Ascending aorta (tissue), 2 donors: ENCODE measurements at regions not wholly inside any gene's neighbourhood (a gene's known extent, or its start where the extent isn't known, plus 50 kb on each side); places are given as distances from the start of the nearest gene placed in this dataset.

Experiments used
- DNase-seq, 2 donors: peaks; one replicate each; pipeline ENCODE4 v3.0.0-alpha.2; 2019; ENCODE audit warnings: low spot score in 2 of 2
- H3K27ac ChIP-seq, 2 donors: fragments of 200-600 bp; sonication (generic); one replicate each; pipeline ENCODE4 v1.5.1; 2016 to 2017; ENCODE audit warnings: mild to moderate bottlenecking in 1 of 2
- H3K27me3 ChIP-seq: fragments of 200-600 bp; sonication (generic); one replicate; pipeline ENCODE4 v1.5.1; 2017
- H3K36me3 ChIP-seq, 2 donors: fragments of 200-600 bp; sonication (generic); one replicate each; pipeline ENCODE4 v1.5.1; 2016
- H3K4me1 ChIP-seq, 2 donors: fragments of 200-600 bp; sonication (generic); one replicate each; pipeline ENCODE4 v1.5.1; 2016 to 2017; ENCODE audit warnings: mild to moderate bottlenecking in 1 of 2
- H3K4me3 ChIP-seq, 2 donors: fragments of 200-600 bp; sonication (generic); one replicate each; pipeline ENCODE4 v1.5.1; 2016 to 2017; ENCODE audit warnings: mild to moderate bottlenecking in 1 of 2
- H3K9me3 ChIP-seq, 2 donors: fragments of 200-600 bp; sonication (generic); one replicate each; pipeline ENCODE4 v1.5.1; 2016
- intact Hi-C: fragments of 100-400 bp; cut with DNase I; formaldehyde crosslinking; loops from one replicate; pipeline ENCODE4 v1.15.1; 2023
- TF ChIP-seq, protein P1 (sequence below), 3 experiments: fragments of 200-600 bp in 2 of 3; fragments of 450-650 bp in 1 of 3; sonication (generic) in 2 of 3; IDR thresholded peaks; one replicate each; pipeline ENCODE4 v1.5.1; 2016 to 2019; ENCODE audit warnings: antibody characterized with exemption in 3 of 3, mild to moderate bottlenecking in 1 of 3, moderate library complexity in 1 of 3

DNA sequence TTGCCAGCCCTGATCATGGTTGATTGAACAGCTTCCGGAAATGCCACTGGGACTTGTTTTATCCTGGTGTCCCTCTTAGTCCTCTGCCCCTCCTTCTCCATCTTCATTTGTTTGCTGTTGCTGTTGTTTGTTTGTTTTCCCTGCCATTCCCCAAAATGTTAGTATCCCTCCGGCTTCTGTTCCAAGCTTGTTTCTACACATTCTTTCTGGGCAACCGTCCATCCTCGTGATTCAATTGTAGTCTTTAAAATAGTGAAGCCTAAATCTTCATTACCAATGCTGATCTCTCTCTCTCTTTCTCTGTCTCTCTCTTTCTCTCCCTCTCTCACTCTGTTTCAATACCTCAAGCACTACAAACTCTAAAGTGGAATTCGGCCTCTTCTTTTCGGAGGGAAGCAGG is 649.3 kb upstream of the ARGLU1 start:
- no peaks in the 10 kb centered on the region for H3K4me1 ChIP-seq
- H3K27ac ChIP-seq = no peak overlapping the region
- no peak for DNase-seq
- H3K36me3 ChIP-seq = no peaks in the 10 kb centered on the region
- H3K4me3 ChIP-seq = no peak overlapping the region
- no peaks in the 10 kb centered on the region for H3K9me3 ChIP-seq
- intact Hi-C loops = no loop called here
- H3K27me3 ChIP-seq = no peaks in the 10 kb centered on the region
- TF ChIP-seq, protein P1, sequence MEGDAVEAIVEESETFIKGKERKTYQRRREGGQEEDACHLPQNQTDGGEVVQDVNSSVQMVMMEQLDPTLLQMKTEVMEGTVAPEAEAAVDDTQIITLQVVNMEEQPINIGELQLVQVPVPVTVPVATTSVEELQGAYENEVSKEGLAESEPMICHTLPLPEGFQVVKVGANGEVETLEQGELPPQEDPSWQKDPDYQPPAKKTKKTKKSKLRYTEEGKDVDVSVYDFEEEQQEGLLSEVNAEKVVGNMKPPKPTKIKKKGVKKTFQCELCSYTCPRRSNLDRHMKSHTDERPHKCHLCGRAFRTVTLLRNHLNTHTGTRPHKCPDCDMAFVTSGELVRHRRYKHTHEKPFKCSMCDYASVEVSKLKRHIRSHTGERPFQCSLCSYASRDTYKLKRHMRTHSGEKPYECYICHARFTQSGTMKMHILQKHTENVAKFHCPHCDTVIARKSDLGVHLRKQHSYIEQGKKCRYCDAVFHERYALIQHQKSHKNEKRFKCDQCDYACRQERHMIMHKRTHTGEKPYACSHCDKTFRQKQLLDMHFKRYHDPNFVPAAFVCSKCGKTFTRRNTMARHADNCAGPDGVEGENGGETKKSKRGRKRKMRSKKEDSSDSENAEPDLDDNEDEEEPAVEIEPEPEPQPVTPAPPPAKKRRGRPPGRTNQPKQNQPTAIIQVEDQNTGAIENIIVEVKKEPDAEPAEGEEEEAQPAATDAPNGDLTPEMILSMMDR (IDR thresholded peaks at IDR 0.05) = no peak

DNA sequence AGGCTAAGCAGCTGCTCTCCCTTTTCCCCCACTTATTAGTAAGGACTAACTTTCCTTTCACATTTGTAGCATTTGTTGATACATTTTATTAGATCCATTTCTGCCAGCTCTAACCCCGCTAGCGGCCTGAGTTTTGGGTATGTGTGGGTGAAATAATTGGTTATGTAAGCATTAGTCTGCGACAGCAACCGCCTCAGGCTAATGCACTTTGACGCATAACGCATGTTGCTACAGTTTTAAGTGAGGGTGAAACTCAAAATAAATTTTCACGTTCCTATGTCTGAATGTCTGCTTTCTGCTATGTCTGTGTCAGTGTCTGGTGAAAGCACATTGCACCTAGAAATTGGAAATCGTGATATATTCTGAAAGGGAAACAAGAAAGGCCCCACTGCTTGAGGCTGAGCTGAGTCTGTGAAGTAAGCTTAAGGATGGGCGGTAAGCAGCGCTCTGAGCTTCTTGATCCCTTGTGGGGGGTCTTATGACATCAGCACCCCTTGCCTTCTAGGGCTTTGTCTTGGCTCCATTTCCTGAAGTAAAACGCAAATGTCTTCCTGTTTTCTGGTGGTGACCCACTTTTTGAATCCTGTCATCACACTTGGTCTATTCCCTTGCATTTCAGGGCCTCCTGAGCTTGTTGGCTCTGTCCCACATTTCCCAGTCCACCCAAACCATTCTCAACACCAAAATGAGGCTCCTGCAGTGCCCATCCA is 648.3 kb upstream of the ARGLU1 start:
- no peak overlapping the region for H3K4me3 ChIP-seq
- H3K9me3 ChIP-seq = no peaks in the 10 kb centered on the region
- H3K36me3 ChIP-seq = no peaks in the 10 kb centered on the region
- TF ChIP-seq, protein P1 (IDR thresholded peaks at IDR 0.05) = no peak
- H3K27ac ChIP-seq = no peak overlapping the region
- no peak for DNase-seq
- no peaks in the 10 kb centered on the region for H3K4me1 ChIP-seq
- intact Hi-C loops = no loop called here
- no peaks in the 10 kb centered on the region for H3K27me3 ChIP-seq

DNA sequence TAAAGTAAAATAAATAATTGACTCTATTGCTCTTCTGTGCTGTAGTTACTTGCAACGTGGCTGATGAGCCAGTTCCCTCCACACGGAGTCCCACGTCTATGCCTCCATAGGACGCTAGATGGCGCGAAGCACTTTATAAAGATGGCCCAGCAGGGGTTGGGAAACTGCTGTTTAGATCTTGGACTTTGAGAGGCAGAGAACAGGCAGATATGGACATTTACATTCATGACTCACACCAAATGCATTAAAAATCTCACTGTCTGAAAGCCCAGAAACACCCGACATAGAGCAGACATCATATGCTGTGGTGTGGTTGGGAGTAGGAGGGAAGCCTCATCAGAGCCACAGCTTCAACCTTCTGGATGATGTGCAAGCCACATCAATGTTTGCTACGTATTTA is 643.1 kb upstream of the ARGLU1 start:
- Histone ChIP-seq H3K4me1 (peaks cover 0 to 7% of the 10 kb centered on the region in 2 donors), H3K36me3 (no peaks in the 10 kb centered on the region), H3K9me3 (no peaks in the 10 kb centered on the region), H3K27me3 (no peaks in the 10 kb centered on the region), H3K4me3 (peak overlapping the region; percentile 33), H3K27ac (no peak overlapping the region)
- TF ChIP-seq, protein P1 (IDR thresholded peaks at IDR 0.05) = peak; percentile 51 to 86 (median 84)
- DNase-seq = peak in 1 of 2 donors; percentile 78
- intact Hi-C loops = loop anchor here (1.0 to 2.0 kb wide), 2 partner anchors 442 to 944 kb away; no protein-coding TSS in a partner anchor

DNA sequence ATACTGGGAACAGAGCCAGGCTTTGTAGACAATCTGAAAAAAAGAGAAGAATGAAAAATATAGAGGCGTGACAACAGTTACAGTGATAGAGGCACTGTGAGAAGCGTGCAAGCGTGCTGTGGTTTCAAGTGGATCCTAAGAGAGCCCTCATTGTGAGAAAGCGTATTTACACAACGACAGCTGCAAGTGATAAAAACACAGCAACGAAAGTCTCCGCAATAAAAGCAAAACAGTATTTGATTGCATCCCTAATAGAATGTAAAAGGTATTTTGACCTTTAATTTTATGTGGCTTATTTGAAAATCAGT is 642.7 kb upstream of the ARGLU1 start:
- Histone ChIP-seq H3K27ac (no peak overlapping the region), H3K4me3 (peak overlapping the region; percentile 33), H3K9me3 (no peaks in the 10 kb centered on the region), H3K4me1 (peaks cover 0 to 7% of the 10 kb centered on the region in 2 donors), H3K27me3 (no peaks in the 10 kb centered on the region), H3K36me3 (no peaks in the 10 kb centered on the region)
- TF ChIP-seq, protein P1 (IDR thresholded peaks at IDR 0.05) = no peak
- DNase-seq = no peak
- intact Hi-C loops = loop anchor here (1.0 to 2.0 kb wide), 2 partner anchors 442 to 945 kb away; no protein-coding TSS in a partner anchor

DNA sequence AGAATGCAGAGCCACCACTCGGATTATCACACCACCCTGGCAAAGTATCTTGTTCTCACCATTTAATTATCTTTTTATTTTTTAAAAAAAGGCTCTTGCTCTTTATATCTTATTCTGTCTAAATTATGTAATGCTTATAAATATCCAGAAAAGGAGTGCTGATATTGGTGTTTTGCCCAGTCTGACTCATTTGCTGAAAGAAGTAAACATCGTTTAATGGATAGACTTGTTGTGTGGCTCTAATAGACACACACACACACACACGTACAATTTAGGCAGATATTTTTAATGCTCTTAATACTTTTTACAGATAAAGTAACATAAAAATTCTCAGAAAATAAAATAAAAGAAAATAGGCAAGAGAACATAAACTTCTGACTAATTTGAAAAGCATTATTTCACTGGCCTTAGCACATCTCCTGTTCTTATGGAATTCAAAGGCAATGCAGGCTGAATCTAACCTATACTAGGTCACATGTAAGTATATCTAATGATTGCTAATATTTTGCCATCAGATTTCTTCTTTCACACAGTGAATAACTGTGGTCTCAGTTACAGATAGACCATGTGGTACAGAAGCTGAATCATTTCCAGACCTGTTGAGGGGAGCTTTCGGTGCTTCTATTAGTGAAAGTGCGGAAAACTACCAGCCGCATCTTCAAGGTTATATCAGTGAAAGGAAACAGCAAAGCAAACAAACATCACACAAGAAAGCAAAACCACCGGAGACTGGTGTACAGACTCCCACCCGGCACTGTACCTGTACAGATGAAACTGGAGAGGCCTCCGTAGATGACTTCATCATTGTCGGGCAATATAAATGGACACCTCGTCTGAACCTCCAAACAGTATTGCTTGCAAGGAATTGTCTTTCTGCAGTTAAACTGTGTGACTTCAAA is 642.1 kb upstream of the ARGLU1 start:
- Histone ChIP-seq H3K4me3 (peak overlapping the region; percentile 33), H3K36me3 (no peaks in the 10 kb centered on the region), H3K27me3 (no peaks in the 10 kb centered on the region), H3K9me3 (no peaks in the 10 kb centered on the region), H3K27ac (no peak overlapping the region), H3K4me1 (peaks cover 0 to 7% of the 10 kb centered on the region in 2 donors)
- no peak for DNase-seq
- intact Hi-C loops = loop anchor here (2.0 kb wide), 1 partner anchor 443 kb away; no protein-coding TSS in a partner anchor
- TF ChIP-seq, protein P1 (IDR thresholded peaks at IDR 0.05) = no peak
